Right lobe of liver (tissue), 6 donors: ENCODE measurements at regions not wholly inside any gene's neighbourhood (a gene's known extent, or its start where the extent isn't known, plus 50 kb on each side); places are given as distances from the start of the nearest gene placed in this dataset.

ENCODE experiments used
- ATAC-seq, 4 donors: fragments of 200-7000 bp; cut with Tn5 transposase; one replicate each; pipeline ENCODE4 v1.9.1; 2020; ENCODE audit warnings: mild to moderate bottlenecking in 4 of 4, moderate library complexity in 4 of 4
- DNase-seq, 3 donors: peaks; one replicate each; pipeline ENCODE4 v3.0.0-alpha.2; 2020
- H3K27ac ChIP-seq, 3 donors: fragments of 200-600 bp; one replicate each; pipeline ENCODE4 v1.8.0; 2022
- H3K27me3 ChIP-seq, 2 donors: fragments of 200-600 bp; one replicate each; pipeline ENCODE4 v1.8.0; 2022
- H3K36me3 ChIP-seq, 4 donors: fragments of 200-600 bp; sonication (generic) in 1 of 4; one replicate each; pipeline versions ENCODE4 v1.5.1 to v1.8.0; 2017 to 2022; ENCODE audit warnings: control low read depth in 1 of 4
- H3K4me1 ChIP-seq, 4 donors: fragments of 200-600 bp; sonication (generic) in 1 of 4; one replicate each; pipeline versions ENCODE4 v1.5.1 to v1.8.0; 2017 to 2022; ENCODE audit warnings: control low read depth in 1 of 4
- H3K4me3 ChIP-seq, 3 donors: fragments of 200-600 bp; one replicate each; pipeline ENCODE4 v1.8.0; 2022
- H3K9me3 ChIP-seq, 4 donors: fragments of 200-600 bp; sonication (generic) in 1 of 4; one replicate each; pipeline versions ENCODE4 v1.5.1 to v1.8.0; 2017 to 2022; ENCODE audit warnings: control low read depth in 1 of 4
- POLR2A ChIP-seq: fragments of 450-650 bp; IDR thresholded peaks from one replicate; pipeline ENCODE4 v1.6.1; 2017; ENCODE audit warnings: antibody characterized with exemption, mild to moderate bottlenecking
- WGBS: methylation state at CpG from one replicate; pipeline ENCODE4 v1.1.6; 2018; ENCODE audit warnings: low coverage, low lambda C conversion rate; ENCODE audit not compliant: insufficient coverage; ENCODE audit errors: missing lambda C conversion rate; 5-methylcytosine and 5-hydroxymethylcytosine counted together
- intact Hi-C, 2 donors: fragments of 100-400 bp; cut with DNase I; formaldehyde crosslinking; loops; one replicate each; pipeline versions ENCODE4 v1.11.2 to v1.14.1; 2022
- TF ChIP-seq, protein P1 (sequence below), 4 donors: fragments of 200-600 bp in 3 of 4; fragments of 450-650 bp in 1 of 4; IDR thresholded peaks; one replicate each; pipeline versions ENCODE4 v1.5.1 to v1.8.0; 2016 to 2022; ENCODE audit warnings: antibody characterized with exemption in 4 of 4, mild to moderate bottlenecking in 2 of 4
- donor health status: DM: no; HTN: yes; CAD: no.
- donor health status: DM: no; HTN: no; CAD: no.
- donor health status: DM: no; HTN: no; CAD: no.
- donor health status: DM: no; HTN: yes; CAD: no.
- donor health status: DM: no; HTN: yes; CAD: no.

DNA sequence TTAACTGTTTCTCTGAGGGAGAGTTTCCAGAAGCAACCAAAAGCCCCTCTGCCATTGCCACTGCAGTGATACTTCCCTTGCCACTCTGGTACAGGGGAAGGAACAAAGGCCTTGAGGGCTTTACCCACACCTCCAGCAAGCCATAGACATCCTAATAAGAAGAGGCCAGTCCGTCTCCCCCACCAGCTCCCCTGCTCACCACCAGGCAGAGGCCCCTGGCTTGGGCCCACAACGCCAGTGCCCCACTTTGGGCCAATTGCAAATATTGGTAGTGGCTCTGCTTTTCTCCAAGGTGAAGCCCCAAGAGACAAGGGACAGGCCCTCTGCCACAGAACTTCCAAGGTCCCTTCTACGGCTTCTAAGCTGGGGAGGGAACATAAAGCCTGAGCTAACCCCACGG is 833.0 kb downstream of the DACH1 start:
- Histone ChIP-seq H3K9me3 (no peaks in the 10 kb centered on the region), H3K27ac (no peak overlapping the region), H3K4me1 (no peaks in the 10 kb centered on the region), H3K4me3 (no peak overlapping the region), H3K27me3 (no peaks in the 10 kb centered on the region), H3K36me3 (no peaks in the 10 kb centered on the region)
- intact Hi-C loops, result no loop called here
- WGBS, result 73% methylated on average over 2 of the region's 4 CpGs
- DNase-seq (peak in 1 of 3 donors; percentile 40), ATAC-seq (no peak)
- TF ChIP-seq, protein P1, sequence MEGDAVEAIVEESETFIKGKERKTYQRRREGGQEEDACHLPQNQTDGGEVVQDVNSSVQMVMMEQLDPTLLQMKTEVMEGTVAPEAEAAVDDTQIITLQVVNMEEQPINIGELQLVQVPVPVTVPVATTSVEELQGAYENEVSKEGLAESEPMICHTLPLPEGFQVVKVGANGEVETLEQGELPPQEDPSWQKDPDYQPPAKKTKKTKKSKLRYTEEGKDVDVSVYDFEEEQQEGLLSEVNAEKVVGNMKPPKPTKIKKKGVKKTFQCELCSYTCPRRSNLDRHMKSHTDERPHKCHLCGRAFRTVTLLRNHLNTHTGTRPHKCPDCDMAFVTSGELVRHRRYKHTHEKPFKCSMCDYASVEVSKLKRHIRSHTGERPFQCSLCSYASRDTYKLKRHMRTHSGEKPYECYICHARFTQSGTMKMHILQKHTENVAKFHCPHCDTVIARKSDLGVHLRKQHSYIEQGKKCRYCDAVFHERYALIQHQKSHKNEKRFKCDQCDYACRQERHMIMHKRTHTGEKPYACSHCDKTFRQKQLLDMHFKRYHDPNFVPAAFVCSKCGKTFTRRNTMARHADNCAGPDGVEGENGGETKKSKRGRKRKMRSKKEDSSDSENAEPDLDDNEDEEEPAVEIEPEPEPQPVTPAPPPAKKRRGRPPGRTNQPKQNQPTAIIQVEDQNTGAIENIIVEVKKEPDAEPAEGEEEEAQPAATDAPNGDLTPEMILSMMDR (IDR thresholded peaks at IDR 0.05), result no peak
- no peak for TF ChIP-seq POLR2A

DNA sequence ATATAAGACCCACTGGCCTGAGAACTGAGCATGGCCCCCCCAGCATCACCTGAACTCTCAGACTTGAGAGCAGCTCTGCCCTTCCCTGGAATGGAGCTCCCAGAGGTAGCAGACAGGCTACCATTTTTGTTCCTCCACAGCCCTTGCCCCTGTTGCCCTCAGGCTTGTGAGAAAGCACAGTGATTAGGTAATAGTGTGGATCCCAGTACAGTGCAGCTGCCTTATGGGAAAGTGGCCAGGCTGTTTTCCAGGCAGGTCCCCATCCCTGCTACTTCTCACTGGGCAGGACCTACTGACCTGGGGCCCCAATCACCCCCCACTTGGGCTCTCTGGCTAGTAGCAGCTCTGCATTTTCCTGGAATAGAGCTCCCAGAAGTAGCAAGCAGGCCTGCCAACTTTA is 834.0 kb downstream of the DACH1 start:
- Histone ChIP-seq H3K27ac (no peak overlapping the region), H3K9me3 (no peaks in the 10 kb centered on the region), H3K36me3 (no peaks in the 10 kb centered on the region), H3K4me3 (no peak overlapping the region), H3K4me1 (no peaks in the 10 kb centered on the region), H3K27me3 (no peaks in the 10 kb centered on the region)
- DNase-seq, result no peak
- intact Hi-C loops, result no loop called here
- peak in 1 of 4 donors; percentile 23 for ATAC-seq
- TF ChIP-seq, protein P1 (IDR thresholded peaks at IDR 0.05), result no peak
- no peak for TF ChIP-seq POLR2A

DNA sequence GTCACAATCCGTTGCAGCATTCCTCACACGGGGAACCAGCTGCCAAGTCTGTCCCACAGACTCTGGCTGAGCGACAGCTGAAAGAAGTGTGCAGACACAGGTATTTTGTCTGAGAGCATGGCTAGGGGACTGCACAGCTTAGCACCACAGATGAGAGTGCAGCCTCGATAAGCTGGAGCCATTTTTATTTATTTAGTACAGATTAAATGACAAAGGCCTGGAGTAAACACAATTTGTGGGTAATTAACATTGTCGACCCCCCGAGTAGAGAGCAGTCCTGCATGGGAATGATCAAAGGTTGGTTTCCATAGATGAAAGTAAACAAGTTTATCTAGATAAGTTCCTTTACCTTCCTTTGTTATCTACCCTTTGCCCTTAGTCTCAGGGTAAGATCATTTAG is 836.2 kb downstream of the DACH1 start:
- intact Hi-C loops, result no loop called here
- Histone ChIP-seq H3K4me3 (no peak overlapping the region), H3K4me1 (no peaks in the 10 kb centered on the region), H3K9me3 (no peaks in the 10 kb centered on the region), H3K27me3 (no peaks in the 10 kb centered on the region), H3K27ac (no peak overlapping the region), H3K36me3 (no peaks in the 10 kb centered on the region)
- TF ChIP-seq, protein P1 (IDR thresholded peaks at IDR 0.05), result no peak
- no peak for TF ChIP-seq POLR2A
- DNase-seq (no peak), ATAC-seq (no peak)
- 24% methylated on average over 6 of the region's 6 CpGs for WGBS

DNA sequence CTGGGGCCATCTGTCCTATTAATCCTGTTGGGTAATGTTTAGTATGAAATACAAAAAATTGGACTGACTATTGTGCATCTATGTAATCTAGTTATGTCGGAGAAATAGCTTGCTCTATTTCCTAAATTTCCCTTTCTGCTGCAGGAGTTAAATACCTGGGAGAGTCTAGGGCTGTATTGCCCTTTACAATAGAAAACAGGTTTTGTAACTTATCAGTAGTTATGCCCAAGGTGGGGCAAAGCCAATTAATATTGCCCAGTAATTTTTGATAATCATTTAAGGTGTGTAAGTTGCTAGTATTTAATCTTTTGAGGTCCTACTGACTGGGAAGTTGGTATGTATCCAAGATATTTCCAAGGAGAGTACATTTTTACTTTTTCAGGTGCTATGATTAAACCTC is 838.1 kb downstream of the DACH1 start:
- H3K27ac ChIP-seq, result no peak overlapping the region
- H3K27me3 ChIP-seq, result no peaks in the 10 kb centered on the region
- WGBS, result 78% methylated on average over 1 of the region's 1 CpG
- intact Hi-C loops, result no loop called here
- TF ChIP-seq, protein P1 (IDR thresholded peaks at IDR 0.05), result no peak
- TF ChIP-seq POLR2A, result no peak
- H3K4me3 ChIP-seq, result no peak overlapping the region
- ATAC-seq, result no peak
- no peaks in the 10 kb centered on the region for H3K9me3 ChIP-seq
- DNase-seq, result no peak
- no peaks in the 10 kb centered on the region for H3K36me3 ChIP-seq
- H3K4me1 ChIP-seq, result no peaks in the 10 kb centered on the region

DNA sequence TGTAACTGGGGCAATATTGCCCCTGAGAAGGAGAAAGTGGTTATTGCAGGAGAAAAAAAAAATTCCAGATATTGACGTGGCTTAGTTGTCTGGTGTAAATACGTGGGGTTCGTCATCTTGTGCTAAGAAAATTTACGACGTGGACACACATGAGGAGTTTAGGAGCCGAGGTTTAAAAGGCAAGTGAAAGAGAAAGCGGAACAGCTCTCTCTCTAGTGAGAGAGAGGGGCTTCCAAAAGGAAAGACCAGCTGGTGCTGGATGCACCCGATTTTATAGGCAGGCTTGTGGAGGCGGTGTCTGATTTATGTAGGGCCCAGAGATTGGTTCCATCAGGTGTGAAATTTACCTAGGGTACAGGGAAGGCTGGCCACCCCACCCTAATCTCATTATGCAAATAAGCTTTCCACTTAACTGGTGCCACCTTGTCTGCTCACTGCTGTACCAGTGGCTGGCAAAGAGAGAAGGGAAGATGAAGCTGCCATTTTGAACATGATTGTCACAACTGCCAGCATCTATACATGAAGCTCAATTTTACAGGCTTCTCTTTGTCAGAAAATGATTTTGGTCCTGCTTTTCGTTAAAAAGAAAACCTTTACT is 845.1 kb downstream of the DACH1 start:
- no peaks in the 10 kb centered on the region for H3K27me3 ChIP-seq
- 55% methylated on average over 10 of the region's 10 CpGs for WGBS
- intact Hi-C loops, result no loop called here

More for the DNA sequence above, 845.1 kb downstream of the DACH1 start:
- Histone ChIP-seq H3K36me3 (no peaks in the 10 kb centered on the region), H3K9me3 (no peaks in the 10 kb centered on the region), H3K4me3 (no peak overlapping the region), H3K4me1 (no peaks in the 10 kb centered on the region), H3K27ac (no peak overlapping the region)
- ATAC-seq (no peak), DNase-seq (no peak)
- no peak for TF ChIP-seq POLR2A
- TF ChIP-seq, protein P1 (IDR thresholded peaks at IDR 0.05), result no peak
